Activated CD4-positive, alpha-beta T cell treated with anti-CD3 and anti-CD28 coated beads, Interleukin-10, Interleukin-2, amounts not matched to agents 100 ng/mL and 50 ng/mL, durations not matched to agents 16 hours and 8 hours (primary cell): ENCODE measurements at regions not wholly inside any gene's neighbourhood (a gene's known extent, or its start where the extent isn't known, plus 50 kb on each side); places are given as distances from the start of the nearest gene placed in this dataset.

Experiments used
- DNase-seq: peaks from one replicate; pipeline ENCODE4 v3.0.0-alpha.2; 2020

- no peak for DNase-seq
These were observed 332.9 kb upstream of the NT5C1B start for GRCh38 chr2:18922276-18922675.

- no peak for DNase-seq
These were observed 328.9 kb upstream of the NT5C1B start for GRCh38 chr2:18918280-18918679.

GRCh38 chr2:18915227-18915626 is 325.9 kb upstream of the NT5C1B start:
- DNase-seq: no peak

GRCh38 chr2:18913512-18913911 is 324.1 kb upstream of the NT5C1B start:
- DNase-seq: no peak

DNA sequence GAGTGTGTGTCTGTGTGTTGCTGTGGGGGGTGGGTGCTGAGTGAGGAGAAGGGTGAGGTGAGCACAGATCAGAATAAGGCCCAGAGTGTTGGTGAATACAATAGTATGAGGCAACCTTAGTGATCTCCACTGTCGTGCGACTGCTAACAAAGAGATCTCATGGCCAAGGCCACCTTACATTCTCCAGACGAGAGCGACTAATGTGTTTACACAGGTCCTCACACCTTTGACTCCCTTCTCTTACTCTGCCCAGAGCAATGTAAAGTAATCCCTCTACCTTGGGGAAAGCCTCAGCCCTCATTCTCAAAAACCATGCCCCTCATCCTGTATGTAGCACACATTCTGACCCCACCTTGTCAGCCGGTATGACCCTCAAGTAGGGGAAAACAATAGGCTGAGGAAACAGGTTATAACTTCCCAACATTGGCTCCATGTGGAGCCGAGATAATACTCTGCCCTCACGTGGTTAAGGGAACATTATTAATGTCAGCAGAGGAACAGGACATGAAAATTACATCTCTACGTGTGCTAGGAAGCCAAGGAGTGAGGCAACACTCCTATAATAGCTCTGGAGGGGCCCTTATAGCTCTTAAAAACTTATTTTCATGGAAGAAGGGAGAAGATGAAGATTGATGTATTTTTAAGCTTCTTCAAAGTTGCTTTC is 323.0 kb upstream of the NT5C1B start:
- DNase-seq: no peak

- no peak for DNase-seq
These were observed 322.0 kb upstream of the NT5C1B start for GRCh38 chr2:18911416-18911815.

DNA sequence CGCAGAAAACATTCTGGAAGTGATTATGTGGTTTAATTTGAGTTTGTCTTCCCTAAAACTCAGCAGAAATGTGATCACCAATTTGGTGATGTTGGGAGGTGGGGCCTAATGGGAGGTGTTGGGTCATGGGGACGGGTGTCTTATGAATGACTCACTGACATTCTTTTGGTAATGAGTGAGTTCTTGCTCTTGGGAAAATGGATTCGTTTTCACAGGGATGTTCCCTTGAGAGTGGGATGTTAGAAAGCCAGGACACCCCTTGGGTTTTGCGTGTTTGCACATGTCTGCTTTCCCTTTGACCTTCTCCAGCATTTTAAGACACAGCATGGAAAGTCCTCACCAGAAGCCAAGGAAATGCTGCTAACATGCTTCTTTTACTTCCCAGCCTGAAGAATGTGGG is 321.5 kb upstream of the NT5C1B start:
- no peak for DNase-seq

GRCh38 chr2:18907937-18908336 is 318.6 kb upstream of the NT5C1B start:
- no peak for DNase-seq

DNA sequence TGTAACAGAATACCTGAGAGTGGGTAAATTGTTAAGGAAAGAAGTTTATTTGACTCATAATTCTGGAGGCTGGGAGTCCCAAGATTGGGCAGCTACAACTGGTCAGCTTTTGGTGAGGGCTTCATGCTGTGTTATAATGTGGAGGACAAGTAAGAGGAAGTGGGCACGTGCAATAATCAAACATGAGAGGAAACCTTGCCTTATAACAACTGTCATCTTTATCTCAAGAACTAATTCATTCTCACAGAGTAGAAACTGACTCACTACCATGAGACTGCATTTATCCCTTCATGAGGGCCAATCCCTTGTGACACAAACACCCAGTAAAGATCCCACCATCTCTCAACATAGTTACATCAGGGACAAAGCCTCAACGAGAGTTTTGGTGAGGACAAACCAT is 318.1 kb upstream of the NT5C1B start:
- DNase-seq: no peak

DNA sequence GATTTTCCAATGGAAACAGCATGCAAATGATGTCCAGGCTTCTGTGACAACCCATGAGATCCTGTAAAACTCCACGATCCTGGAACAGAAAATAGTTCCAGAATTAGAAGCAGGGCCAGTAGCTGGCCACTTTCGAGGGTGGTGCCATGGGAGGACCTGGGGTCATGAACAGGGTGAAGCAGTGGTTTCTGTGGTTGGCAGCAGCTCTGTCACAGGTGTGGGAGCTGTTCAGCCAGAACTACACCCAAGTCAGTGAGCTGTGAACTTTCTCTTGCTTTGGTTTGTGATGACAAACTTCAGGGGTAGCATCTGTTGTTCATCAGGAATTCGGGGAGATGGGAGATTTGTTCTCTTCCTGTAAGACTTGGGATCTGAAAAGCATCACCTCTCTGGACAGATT is 314.4 kb upstream of the NT5C1B start:
- DNase-seq: no peak

DNA sequence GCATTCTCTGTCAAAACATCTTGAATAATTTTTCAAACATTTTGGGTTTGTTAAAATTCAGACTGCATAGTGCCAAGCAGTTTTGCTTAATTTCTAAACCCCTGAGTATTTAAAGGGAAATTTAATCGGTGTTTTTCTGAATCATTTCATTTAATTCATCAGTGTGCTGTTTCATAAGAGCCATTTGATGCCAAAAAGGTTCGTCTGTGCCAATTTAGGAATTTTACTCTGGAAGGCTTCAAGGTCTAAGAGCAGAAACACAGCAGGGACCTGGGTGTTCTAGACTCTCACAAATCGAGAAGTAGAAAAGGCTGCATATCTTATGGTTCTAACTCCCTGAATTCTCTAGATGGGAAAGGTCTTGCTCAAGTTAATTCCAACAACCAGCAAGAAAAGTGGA is 311.9 kb upstream of the NT5C1B start:
- DNase-seq: no peak

DNA sequence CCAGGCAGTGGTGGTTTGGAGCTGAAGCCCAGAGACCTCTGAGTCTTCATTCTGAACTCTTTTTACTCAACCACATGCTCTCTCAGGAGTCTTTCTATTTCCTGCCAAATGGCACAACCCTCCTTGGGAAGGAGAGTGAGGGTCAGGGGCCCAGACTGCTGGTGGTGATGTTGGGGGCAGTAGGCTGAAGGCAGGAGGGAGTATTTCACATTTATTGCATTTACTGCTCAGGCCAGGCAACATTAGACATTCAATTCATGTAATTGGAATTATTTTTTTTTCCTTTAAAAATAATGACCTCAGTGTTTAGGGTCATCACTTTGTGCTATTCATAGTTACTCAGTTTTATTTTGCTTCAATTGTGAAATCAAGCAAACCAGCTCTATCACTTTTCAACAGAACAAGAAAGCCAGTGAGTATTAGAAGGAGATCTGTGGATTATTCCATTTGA is 311.3 kb upstream of the NT5C1B start:
- no peak for DNase-seq

DNA sequence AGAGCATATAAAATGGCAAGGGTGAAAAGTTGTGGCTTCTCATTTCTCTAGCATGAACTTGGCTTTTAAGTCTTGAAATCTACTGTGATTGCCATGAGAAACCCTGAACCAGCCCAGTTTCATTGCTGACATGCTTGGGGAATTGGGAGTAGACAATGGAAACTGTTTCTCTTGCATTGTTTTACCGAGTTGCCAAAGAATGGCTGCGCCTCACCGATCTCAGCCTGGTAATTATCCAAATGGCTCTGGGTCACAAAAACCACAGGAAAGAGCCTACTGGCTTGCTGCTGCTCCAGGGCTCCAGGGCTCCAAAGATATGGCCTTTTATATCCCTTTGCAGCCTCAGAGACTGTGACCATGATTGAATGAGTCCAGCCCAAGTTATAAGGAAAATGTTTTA is 310.4 kb upstream of the NT5C1B start:
- DNase-seq: no peak

DNA sequence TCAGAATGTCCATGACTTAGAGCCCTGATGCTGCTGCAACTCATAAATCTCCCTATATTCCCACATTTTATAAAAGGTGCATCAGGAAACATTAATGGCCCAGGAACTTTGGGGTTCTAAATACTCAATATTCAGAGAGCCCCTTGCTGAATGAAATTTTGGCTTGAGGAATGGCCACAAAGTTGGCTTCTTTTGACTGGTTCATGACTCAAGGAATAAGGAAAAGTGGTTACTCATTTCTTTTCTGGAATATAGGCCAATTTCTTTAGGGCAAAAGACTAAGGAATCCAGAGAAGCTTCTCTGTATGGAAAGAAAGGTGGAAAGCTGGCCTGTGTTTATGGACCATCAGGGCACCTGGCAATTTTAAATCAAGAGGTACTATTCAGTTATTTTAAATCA is 308.9 kb upstream of the NT5C1B start:
- no peak for DNase-seq

- no peak for DNase-seq
These were observed 306.9 kb upstream of the NT5C1B start for GRCh38 chr2:18896125-18896764.

GRCh38 chr2:18891600-18892345 is 302.4 kb upstream of the NT5C1B start:
- DNase-seq: no peak

DNA sequence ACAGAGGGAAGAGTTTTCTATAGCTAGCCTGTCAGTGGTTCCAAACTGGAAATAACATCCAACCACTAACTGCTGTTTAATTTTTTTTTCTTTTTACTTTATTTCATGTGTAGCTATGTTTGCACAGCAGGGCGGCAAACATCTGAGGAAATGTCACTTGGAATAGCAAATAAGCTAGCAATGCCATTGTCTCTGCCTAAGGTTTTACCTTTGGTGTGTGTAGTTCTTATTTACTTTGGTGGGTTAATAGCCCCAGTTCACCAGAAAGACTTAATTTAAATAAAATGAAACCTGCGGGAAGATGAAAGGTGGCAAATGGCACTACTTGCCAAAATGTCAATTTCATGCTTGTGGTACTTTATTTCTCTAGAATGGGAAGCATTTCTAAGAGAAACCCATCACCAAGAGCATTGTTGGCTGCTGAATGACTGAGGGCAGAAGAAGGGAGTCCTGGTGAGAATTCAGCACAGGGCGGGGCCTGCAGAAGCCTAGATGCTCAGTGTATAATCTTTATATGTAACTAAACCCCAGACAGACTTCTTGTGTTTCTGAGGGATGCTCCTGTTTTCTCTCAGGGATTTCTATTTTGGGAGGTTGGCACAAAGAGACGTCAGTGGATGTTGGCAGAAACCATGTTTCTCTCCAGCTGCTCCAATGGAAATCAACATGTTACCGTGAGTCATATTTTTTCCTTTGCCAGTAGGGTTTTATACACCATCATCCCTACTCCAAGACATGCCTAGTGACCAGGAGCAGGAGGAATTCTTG is 300.4 kb upstream of the NT5C1B start:
- no peak for DNase-seq

GRCh38 chr2:18885457-18885856 is 296.1 kb upstream of the NT5C1B start:
- DNase-seq: no peak

- no peak for DNase-seq
These were observed 294.5 kb upstream of the NT5C1B start for GRCh38 chr2:18883616-18884456.

DNA sequence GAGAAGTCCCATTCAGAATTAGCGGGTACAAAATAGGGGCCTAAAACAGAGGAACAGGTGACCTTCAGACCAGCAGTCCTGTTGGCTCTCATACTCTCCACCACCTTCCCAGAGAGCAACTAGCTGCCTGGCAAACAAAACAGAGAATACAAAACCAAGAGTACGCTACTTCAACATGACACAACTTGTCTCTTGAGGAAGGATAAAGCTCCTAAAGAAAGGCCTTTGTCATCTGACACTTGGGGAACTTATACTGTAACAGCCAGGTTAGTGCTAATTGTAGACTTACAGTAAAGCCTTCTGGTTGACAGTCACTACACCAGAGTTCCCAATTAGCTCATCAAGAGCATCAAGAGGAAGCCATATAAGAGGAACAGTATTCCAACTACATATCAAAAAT is 282.1 kb upstream of the NT5C1B start:
- no peak for DNase-seq

DNA sequence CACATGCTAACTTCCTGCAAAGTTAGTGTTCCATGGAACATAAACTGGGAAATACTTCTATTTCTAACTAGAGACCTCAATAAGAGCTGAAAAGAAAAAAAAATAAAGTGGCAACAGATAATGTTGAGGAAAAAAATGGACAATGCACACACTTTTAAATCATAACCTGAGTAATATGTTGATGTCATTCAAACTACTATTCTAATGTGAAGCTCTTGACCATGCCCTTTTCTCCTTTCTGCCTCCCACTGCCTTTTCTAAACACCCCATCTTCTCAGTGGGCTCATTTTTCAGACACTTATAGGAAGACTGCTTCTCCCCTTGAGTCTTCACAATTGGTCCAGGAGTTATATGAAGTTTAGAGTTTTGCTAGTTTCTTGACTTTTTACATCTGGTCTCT is 280.9 kb upstream of the NT5C1B start:
- no peak for DNase-seq

DNA sequence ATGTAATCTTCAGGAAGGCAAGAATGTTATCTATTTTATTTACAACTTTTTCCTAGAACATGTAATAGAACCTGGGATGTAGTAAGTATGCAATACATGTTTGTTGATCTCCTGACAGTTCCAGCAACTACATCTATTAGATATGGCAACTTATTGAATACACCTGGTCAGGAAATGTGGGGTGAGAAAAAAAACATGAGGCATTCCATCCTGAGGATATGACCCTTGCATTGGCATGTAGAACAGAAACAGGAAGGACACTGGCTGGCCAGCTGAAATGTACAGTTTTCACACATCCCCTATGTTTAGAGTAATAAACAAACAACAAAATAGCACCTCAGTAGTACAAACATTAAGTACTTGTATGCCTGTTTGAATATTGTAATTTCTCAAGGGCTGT is 272.6 kb upstream of the NT5C1B start:
- DNase-seq: no peak

GRCh38 chr2:18860179-18860578 is 270.8 kb upstream of the NT5C1B start:
- DNase-seq: no peak
